ENCODE measurements at regions not wholly inside any gene's neighbourhood (a gene's known extent, or its start where the extent isn't known, plus 50 kb on each side); places are given as distances from the start of the nearest gene placed in this dataset.

DNA sequence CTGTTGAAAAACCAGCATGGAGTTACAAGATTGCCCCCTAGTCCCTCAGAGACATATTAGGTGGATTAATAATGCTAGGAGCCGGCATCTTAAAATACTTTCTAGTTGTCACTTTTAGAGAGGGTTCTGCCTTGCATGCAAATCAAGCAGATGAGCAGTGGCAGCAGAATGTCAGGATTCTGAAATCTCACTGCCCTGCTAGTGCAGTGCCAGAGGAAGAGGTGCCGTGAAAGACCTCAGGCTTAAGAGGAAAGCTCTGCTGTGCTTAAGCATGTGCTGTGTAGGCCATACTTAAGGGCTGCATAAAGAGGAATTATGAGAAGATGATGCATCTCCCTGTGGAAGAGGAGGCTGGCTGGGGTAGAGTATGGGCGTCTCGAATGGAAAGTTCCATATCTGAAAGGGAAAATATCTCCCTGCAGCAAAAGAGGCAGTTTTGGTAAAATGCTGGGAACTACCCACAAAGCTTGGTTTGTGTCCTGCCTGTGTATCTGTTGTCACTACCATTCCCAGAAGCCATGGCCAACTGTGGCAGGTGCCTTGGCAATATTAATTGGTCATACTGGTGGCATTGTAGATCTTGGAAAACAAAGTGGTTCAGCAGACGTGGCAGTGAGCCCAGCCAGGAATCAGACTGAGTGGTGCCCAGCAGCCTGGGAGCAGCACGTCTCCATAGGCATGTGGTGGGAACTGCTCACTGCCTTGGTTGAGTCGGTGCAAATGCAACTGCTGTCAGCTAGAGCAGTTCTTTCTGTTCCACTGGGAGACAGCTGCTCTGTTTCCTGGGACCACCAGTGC, 131.9 kb downstream of the EVA1A start:
- TF ChIP-seq ETV6 (IDR thresholded peaks at IDR 0.05; ENCODE audit: borderline replicate concordance in 1 of 2, low read depth in 2 of 2, low read length in 1 of 2) (no peak), ETV6 (CRISPR knock-in tag; IDR thresholded peaks at IDR 0.05; ENCODE audit: borderline replicate concordance) (no peak), KDM4B (IDR thresholded peaks at IDR 0.05; ENCODE audit: borderline replicate concordance in 2 of 2, low read depth in 1 of 2) (no peak), ZNF75A (CRISPR knock-in tag; IDR thresholded peaks at IDR 0.05) (no peak), EHMT2 (IDR thresholded peaks at IDR 0.05) (no peak)
- TF ChIP-seq, protein P1, sequence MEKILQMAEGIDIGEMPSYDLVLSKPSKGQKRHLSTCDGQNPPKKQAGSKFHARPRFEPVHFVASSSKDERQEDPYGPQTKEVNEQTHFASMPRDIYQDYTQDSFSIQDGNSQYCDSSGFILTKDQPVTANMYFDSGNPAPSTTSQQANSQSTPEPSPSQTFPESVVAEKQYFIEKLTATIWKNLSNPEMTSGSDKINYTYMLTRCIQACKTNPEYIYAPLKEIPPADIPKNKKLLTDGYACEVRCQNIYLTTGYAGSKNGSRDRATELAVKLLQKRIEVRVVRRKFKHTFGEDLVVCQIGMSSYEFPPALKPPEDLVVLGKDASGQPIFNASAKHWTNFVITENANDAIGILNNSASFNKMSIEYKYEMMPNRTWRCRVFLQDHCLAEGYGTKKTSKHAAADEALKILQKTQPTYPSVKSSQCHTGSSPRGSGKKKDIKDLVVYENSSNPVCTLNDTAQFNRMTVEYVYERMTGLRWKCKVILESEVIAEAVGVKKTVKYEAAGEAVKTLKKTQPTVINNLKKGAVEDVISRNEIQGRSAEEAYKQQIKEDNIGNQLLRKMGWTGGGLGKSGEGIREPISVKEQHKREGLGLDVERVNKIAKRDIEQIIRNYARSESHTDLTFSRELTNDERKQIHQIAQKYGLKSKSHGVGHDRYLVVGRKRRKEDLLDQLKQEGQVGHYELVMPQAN (IDR thresholded peaks at IDR 0.05; ENCODE audit: borderline replicate concordance): no peak

Measured in K562 (cell line).